GM18868 (cell line): ENCODE measurements at regions not wholly inside any gene's neighbourhood (a gene's known extent, or its start where the extent isn't known, plus 50 kb on each side); places are given as distances from the start of the nearest gene placed in this dataset.
"Not testable (repeated sequence)": the region's sequence is repeated elsewhere in the genome, so short reads cannot be mapped to it uniquely, and the experiment has no call there.

Experiments used
- ATAC-seq: cut with Tn5 transposase; IDR thresholded peaks from one replicate; pipeline ENCODE4 v1.9.1; 2021; ENCODE audit warnings: mild to moderate bottlenecking, moderate library complexity; ENCODE audit not compliant: unreplicated experiment

- no peak for ATAC-seq
Measured at GRCh38 chr3:180743813-180744590, 64.7 kb upstream of the CCDC39 start.

- no peak for ATAC-seq
Measured at GRCh38 chr3:180747805-180748361, 68.6 kb upstream of the CCDC39 start.

- ATAC-seq = no peak
Measured at GRCh38 chr3:180749322-180749721, 70.0 kb upstream of the CCDC39 start.

- no peak for ATAC-seq
Measured at GRCh38 chr3:180749796-180750195, 70.5 kb upstream of the CCDC39 start.

- no peak for ATAC-seq
Measured at GRCh38 chr3:180755556-180755955, 76.3 kb upstream of the CCDC39 start.

- no peak for ATAC-seq
Measured at GRCh38 chr3:180762866-180763265, 83.6 kb upstream of the CCDC39 start.

GRCh38 chr3:180764481-180764880 is 85.2 kb upstream of the CCDC39 start:
- no peak for ATAC-seq

GRCh38 chr3:180770639-180771038 is 91.3 kb upstream of the CCDC39 start:
- ATAC-seq = no peak

- no peak for ATAC-seq
Measured at GRCh38 chr3:180776433-180776832, 97.1 kb upstream of the CCDC39 start.

- no peak for ATAC-seq
Measured at GRCh38 chr3:180782195-180782984, 103.1 kb upstream of the CCDC39 start.

- ATAC-seq = not testable (repeated sequence)
Measured at GRCh38 chr3:180786227-180786626, 106.9 kb upstream of the CCDC39 start.

GRCh38 chr3:180789774-180790173 is 110.5 kb upstream of the CCDC39 start:
- ATAC-seq = no peak

GRCh38 chr3:180798197-180798596 is 114.3 kb upstream of the FXR1 start:
- no peak for ATAC-seq

- ATAC-seq = peak; percentile 79
Measured at GRCh38 chr3:180802837-180803236, 109.6 kb upstream of the FXR1 start.

- ATAC-seq = no peak
Measured at GRCh38 chr3:180804916-180805315, 107.6 kb upstream of the FXR1 start.

- no peak for ATAC-seq
Measured at GRCh38 chr3:180808823-180809575, 103.5 kb upstream of the FXR1 start.

GRCh38 chr3:180820400-180820799 is 92.1 kb upstream of the FXR1 start:
- ATAC-seq = no peak

GRCh38 chr3:180825964-180826363 is 86.5 kb upstream of the FXR1 start:
- ATAC-seq = no peak

- ATAC-seq = no peak
Measured at GRCh38 chr3:180827171-180827570, 85.3 kb upstream of the FXR1 start.

GRCh38 chr3:180828001-180828720 is 84.3 kb upstream of the FXR1 start:
- no peak for ATAC-seq
